GM18505 (cell line): ENCODE measurements at regions not wholly inside any gene's neighbourhood (a gene's known extent, or its start where the extent isn't known, plus 50 kb on each side); places are given as distances from the start of the nearest gene placed in this dataset.

ENCODE experiments used
- ATAC-seq: cut with Tn5 transposase; IDR thresholded peaks from one replicate; pipeline ENCODE4 v1.9.1; 2021; ENCODE audit not compliant: unreplicated experiment
- POLR2A ChIP-seq: IDR thresholded peaks from 4 replicates; pipeline ENCODE4 v1.6.1; 2011; ENCODE audit warnings: borderline replicate concordance; ENCODE audit not compliant: insufficient read depth, insufficient read length; ENCODE audit errors: extremely low read depth

DNA sequence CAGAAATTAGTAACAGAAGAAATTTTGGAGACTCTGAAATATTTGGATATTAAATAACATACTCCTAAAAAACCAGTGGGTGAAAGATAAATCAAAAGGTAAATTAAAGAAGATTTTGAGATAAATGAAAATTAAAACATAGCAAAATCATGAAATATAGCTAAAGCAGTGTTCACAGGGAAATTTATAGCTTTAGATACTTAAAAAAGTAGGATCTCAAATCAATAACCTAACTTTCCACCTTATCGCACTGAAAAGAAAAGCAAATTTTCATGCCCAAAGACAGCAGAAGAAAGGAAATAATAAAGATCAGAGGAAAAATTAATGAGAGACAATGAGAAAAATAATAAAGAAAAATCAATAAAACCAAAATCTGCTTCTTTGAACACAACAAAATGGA lies 135.1 kb upstream of the KLF7 start:
- no peak for TF ChIP-seq POLR2A
- no peak for ATAC-seq

DNA sequence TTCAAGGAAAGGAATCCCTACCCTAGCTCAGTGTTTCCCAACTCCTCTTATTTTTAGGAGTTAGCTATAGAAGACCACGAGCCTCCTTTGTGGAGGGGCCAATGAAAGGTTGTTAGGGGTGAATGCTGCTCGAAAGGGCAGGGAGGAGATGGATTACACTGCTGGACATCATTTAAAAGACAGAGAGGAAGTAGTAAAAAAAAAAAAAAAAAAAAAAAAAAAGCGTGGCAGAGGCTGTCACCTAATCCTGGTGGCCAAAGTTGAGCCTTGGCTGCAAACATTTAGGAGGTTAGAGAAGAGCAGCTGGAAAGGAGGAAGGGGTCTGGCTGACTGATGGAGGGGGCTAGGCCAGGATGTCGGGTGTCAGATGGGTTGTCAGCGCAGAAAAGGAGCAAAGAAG lies 139.0 kb upstream of the KLF7 start:
- ATAC-seq = no peak
- TF ChIP-seq POLR2A = no peak

DNA sequence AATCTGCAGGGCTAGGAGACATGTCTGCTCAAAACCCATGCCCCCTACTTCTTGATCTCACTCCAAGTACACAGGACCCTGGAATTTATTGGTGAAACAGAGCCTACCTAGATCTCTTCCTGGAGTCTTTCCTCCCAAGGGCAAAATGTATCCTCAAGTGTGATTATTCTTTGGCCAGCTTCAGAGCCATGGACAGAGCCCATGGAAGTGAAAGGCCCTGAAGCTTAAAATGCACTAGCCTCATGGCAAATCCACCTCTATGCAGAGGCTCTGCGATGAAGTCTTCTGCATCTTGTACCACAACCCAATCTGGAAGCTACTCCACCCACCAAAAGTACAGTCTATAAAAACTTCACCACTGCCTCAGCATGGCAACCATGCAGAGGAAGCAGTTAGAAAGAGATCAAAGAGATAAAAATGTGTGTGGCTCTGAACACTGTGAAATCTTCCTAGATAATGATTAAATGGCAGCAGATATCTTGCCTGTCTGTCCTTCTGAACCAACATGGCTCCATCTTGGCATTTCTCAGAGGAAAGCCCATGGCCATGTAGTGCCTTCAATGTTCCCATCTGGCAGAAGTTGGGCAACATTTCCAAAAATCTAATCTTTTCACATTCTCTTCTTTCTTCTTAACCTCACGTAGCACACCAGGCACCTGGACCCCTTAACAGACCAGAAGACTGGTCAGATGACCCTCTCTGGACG lies 142.9 kb upstream of the KLF7 start:
- no peak for TF ChIP-seq POLR2A
- no peak for ATAC-seq

- TF ChIP-seq POLR2A = no peak
- peak; percentile 83 for ATAC-seq
These were observed 145.7 kb upstream of the KLF7 start for GRCh38 chr2:207311316-207312005.

GRCh38 chr2:207312006-207312356 lies 146.2 kb upstream of the KLF7 start:
- TF ChIP-seq POLR2A = no peak
- ATAC-seq = no peak

GRCh38 chr2:207313947-207314346 lies 148.2 kb upstream of the KLF7 start:
- no peak for ATAC-seq
- no peak for TF ChIP-seq POLR2A

DNA sequence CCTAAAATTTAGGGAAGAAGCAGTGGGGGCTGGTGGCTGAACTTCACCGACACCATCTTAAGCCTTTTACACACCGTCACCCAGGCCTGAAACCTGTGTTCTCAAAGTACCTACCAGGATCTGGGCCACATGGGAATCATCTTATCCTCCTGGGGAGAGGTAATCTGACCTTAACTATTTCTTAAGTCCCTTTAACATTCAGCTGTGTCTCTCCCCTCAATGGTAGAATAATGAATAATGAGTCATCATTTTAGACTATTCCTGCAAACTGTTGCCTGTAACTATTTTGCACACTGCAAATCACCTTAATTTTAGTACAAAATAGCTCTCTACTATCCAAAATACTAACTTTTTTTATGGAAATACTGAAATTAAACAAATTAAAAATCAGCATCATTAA lies 149.4 kb upstream of the KLF7 start:
- no peak for TF ChIP-seq POLR2A
- no peak for ATAC-seq

DNA sequence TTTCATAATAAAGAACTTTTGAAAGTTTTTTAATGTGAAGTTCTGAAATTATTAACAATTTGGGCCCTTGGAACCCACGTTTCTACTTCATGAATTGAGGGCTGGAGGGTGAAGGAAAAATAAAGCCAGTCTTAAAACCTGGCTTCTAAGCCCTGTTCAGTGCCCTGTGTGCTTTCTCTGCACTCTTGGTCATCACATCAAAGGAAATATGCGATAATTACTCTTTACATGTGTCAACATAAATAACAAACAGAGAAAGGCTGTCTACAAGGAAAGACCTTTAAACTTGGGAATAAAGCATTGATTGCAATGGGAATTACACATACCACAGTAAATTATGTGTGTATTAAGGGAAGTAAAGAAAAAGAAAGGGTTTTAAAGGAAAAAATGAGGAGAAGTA lies 150.7 kb upstream of the KLF7 start:
- TF ChIP-seq POLR2A = no peak
- no peak for ATAC-seq

GRCh38 chr2:207316906-207317305 lies 151.2 kb upstream of the KLF7 start:
- ATAC-seq = no peak
- no peak for TF ChIP-seq POLR2A

DNA sequence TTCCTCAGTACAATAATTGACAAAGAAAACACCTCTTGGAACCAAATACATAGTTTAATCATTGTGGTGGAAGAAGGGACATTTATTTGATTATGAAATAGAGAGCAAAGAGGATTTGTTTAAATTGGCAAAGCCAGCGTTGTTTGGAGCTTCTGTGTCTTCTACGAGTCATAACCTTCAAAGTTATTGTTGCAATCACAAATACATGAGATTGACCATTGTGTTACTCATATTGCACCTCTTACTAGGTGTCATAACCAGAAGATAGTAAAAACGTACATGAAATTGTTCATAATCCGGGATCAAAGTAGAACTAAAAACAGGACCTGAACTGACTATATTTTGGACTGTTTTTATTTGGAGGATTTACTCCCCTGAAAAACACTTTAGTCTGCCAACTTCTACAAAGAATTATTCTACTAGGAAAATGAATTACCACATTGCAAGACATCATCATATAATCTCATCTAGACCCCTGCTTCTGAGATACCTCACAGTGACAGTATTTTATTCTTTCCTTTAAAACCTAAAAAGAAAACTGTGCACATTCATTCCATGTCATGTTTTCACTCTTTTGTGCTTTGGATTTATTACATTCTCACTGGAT lies 151.7 kb upstream of the KLF7 start:
- ATAC-seq = no peak
- TF ChIP-seq POLR2A = no peak

DNA sequence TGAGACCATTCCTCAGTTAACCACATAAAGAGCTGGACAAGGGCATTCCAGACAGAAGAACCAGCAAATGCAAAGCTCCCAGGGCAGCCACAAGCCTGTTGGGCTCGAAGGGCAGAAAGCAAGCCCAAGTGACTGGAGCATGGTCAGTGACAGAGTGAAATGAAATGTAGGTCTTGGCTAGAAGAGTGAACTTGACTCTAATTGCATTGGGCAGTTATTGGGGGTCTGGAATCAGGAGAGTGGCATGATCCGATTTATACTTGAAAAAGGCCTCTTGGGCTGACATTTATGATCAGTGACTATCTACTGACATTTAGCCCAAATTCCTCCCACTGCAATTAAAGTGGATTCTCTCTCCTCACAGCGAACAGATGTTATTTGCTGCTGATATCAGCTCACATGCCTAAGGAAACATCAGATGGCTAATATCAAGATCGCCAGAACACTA lies 152.5 kb upstream of the KLF7 start:
- TF ChIP-seq POLR2A = no peak
- ATAC-seq = no peak

GRCh38 chr2:207319316-207319715 lies 153.6 kb upstream of the KLF7 start:
- TF ChIP-seq POLR2A = no peak
- ATAC-seq = no peak

- no peak for ATAC-seq
These were observed 154.8 kb upstream of the KLF7 start for GRCh38 chr2:207320381-207321159.

DNA sequence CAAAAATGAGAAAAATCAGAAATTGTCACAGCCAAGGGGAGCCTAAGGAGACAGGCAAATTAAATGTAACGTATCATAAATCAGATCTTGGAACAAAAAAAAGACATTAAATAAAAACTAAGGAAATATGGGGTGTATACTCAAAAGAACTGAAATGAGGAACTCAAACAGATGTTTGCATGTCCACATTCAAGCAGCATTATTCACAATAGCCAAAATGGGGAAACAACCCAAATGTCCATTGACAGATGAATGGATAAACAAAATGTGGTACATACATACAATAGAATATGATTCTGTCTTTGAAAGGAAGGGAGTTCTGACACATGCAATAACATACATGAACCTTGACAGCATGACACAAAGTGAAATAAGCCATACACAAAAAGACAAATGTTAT lies 155.8 kb upstream of the KLF7 start:
- TF ChIP-seq POLR2A = no peak
- no peak for ATAC-seq

More at GRCh38 chr2:207320381-207321159, 154.8 kb upstream of the KLF7 start:
- no peak for TF ChIP-seq POLR2A

GRCh38 chr2:207324001-207324400 lies 158.3 kb upstream of the KLF7 start:
- ATAC-seq = no peak
- no peak for TF ChIP-seq POLR2A
